Daoy (cell line): ENCODE measurements at regions not wholly inside any gene's neighbourhood (a gene's known extent, or its start where the extent isn't known, plus 50 kb on each side); places are given as distances from the start of the nearest gene placed in this dataset.

Experiments used
- DNase-seq: peaks from one replicate; pipeline ENCODE4 v3.0.0-alpha.2; 2015; ENCODE audit warnings: low read depth

GRCh38 chr2:51103205-51103604, 71.3 kb upstream of the NRXN1 start:
- DNase-seq, result no peak

- DNase-seq, result no peak
Measured at GRCh38 chr2:51093016-51093415, 61.1 kb upstream of the NRXN1 start.

GRCh38 chr2:51085420-51086068, 53.6 kb upstream of the NRXN1 start:
- DNase-seq, result no peak

DNA sequence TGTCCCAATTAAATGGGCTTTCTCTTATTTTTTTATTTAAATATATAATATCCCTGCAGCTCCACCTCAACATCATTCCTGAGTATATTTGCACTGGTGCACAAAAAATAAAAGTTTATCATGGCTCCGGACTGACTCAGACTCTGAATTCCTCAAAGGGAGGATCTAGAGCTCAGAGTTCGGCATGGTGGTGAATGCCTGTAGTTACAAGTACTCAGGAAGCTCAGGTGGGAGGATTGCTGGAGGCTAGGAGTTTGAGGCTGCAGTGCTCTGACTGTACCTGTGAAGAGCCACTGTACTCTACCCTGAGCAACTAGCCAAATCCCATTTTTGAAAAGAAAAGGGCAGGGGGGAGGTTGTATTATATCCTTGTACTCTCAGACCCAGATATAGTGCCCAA, 52.8 kb upstream of the NRXN1 start:
- DNase-seq, result no peak
